Endothelial cell of umbilical vein (primary cell): ENCODE measurements at regions not wholly inside any gene's neighbourhood (a gene's known extent, or its start where the extent isn't known, plus 50 kb on each side); places are given as distances from the start of the nearest gene placed in this dataset.
"Not testable (repeated sequence)": the region's sequence is repeated elsewhere in the genome, so short reads cannot be mapped to it uniquely, and the experiment has no call there.

ENCODE experiments used
- BruUV-seq: library from RNA; stranded (reverse); fragments of 400-500 nt; replicated peaks from 2 replicates; lab custom pipeline; 2021; lab: Mats Ljungman, UMichigan
- CTCF ChIA-PET: fragments of 300-600, 350-600 bp; sonication (Branson Sonifier 250); formaldehyde crosslinking; loops from one replicate; lab custom pipeline; 2021; ENCODE audit warnings: antibody characterized with exemption, inconsistent platforms; lab: Charles Lee
- POLR2A ChIA-PET: fragments of 300-600, 350-600 bp; sonication (Branson Sonifier 250); formaldehyde crosslinking; loops from one replicate; lab custom pipeline; 2021; ENCODE audit warnings: antibody characterized with exemption, inconsistent platforms; lab: Charles Lee
- DNase-seq: peaks from one replicate; pipeline ENCODE4 v3.0.0-alpha.2; 2011; ENCODE audit warnings: low read depth, low spot score
- FAIRE-seq: peaks from 2 replicates; lab custom pipeline; 2011; peaks lifted over from hg19 to GRCh38; lab: Jason Lieb, UNC
- H2AFZ ChIP-seq: 2 replicates; pipeline ENCODE4 v1.6.0; 2012; ENCODE audit warnings: low read depth, low read length, control low read depth, inconsistent platforms
- H3K27ac ChIP-seq: 2 replicates; pipeline ENCODE4 v1.5.1; 2011; ENCODE audit warnings: low read depth, mild to moderate bottlenecking, control low read depth, low read length, moderate library complexity; ENCODE audit not compliant: insufficient read depth
- H3K27me3 ChIP-seq, 2 experiments: 2 replicates each; pipeline versions ENCODE4 v1.6.0 to v1.6.1; 2011; ENCODE audit warnings: low read length in 2 of 2, mixed read lengths in 1 of 2; ENCODE audit not compliant: control insufficient read depth in 2 of 2, insufficient read depth in 2 of 2
- H3K36me3 ChIP-seq, 2 experiments: 2 replicates in 1 of 2; 3 replicates in 1 of 2; pipeline ENCODE4 v1.5.1; 2011; ENCODE audit warnings: low read length in 2 of 2, mild to moderate bottlenecking in 1 of 2, moderate library complexity in 1 of 2; ENCODE audit not compliant: control insufficient read depth in 2 of 2, insufficient read depth in 2 of 2; ENCODE audit errors: extremely low read depth in 1 of 2
- H3K4me1 ChIP-seq: 3 replicates; pipeline ENCODE4 v1.5.1; 2011; ENCODE audit warnings: mild to moderate bottlenecking, low read length; ENCODE audit not compliant: control insufficient read depth, insufficient read depth; ENCODE audit errors: extremely low read depth
- H3K4me2 ChIP-seq: 2 replicates; pipeline ENCODE4 v1.6.1; 2011; ENCODE audit warnings: low read length, control low read depth, mixed read lengths; ENCODE audit not compliant: insufficient read depth
- H3K4me3 ChIP-seq, 3 experiments: fragments of 200-600 bp in 1 of 3; sonication (generic), shearing (Covaris generic) in 1 of 3; replicated peaks in 1 of 3; 2 replicates each; pipeline ENCODE4 v1.5.1; 2011 to 2016; ENCODE audit warnings: control low read depth in 3 of 3, low read length in 3 of 3, mild to moderate bottlenecking in 2 of 3, inconsistent platforms in 1 of 3, low read depth in 1 of 3, moderate library complexity in 1 of 3; ENCODE audit not compliant: insufficient read depth in 1 of 3
- H3K79me2 ChIP-seq: 2 replicates; pipeline ENCODE4 v1.6.0; 2012; ENCODE audit warnings: low read length, inconsistent platforms; ENCODE audit not compliant: control insufficient read depth, insufficient read depth
- H3K9ac ChIP-seq: replicated peaks from 2 replicates; pipeline ENCODE3; 2011; ENCODE audit warnings: low read length, control low read depth; ENCODE audit not compliant: insufficient read depth; ENCODE audit errors: extremely low read depth
- H3K9me1 ChIP-seq: replicated peaks from 3 replicates; pipeline ENCODE4 v1.6.0; 2011; ENCODE audit warnings: mild to moderate bottlenecking, low read length; ENCODE audit not compliant: control insufficient read depth, insufficient read depth; ENCODE audit errors: extremely low read depth
- H3K9me3 ChIP-seq: replicated peaks from 2 replicates; pipeline ENCODE4 v1.5.1; 2012; ENCODE audit warnings: low read length, inconsistent platforms; ENCODE audit not compliant: control insufficient read depth, insufficient read depth
- H4K20me1 ChIP-seq: replicated peaks from 2 replicates; pipeline ENCODE3; 2011; ENCODE audit warnings: mild to moderate bottlenecking, low read length; ENCODE audit not compliant: control insufficient read depth, insufficient read depth; ENCODE audit errors: extremely low read depth
- dilution Hi-C: fragments of 300-500 bp; cut with MboI; formaldehyde crosslinking; loops from one replicate; pipeline ENCODE4 v1.15.0; 2019; ENCODE audit warnings: low sequenced_read_pairs; ENCODE audit not compliant: extremely low pct_ligation_motif_present
- intact Hi-C: fragments of 100-400 bp; cut with micrococcal nuclease; formaldehyde crosslinking; loops from one replicate; pipeline ENCODE4 v1.10.0; 2022

- dilution Hi-C loops, intact Hi-C loops, POLR2A ChIA-PET: not testable (repeated sequence)
These were observed 83.3 kb upstream of the RBMY1E start for GRCh38 chrY:22001163-22001562.

GRCh38 chrY:21987222-21987621, 69.4 kb upstream of the RBMY1E start:
- H4K20me1 ChIP-seq, DNase-seq, H3K27me3 ChIP-seq, BruUV-seq, H3K36me3 ChIP-seq, H3K27ac ChIP-seq, intact Hi-C loops, H2AFZ ChIP-seq, H3K4me1 ChIP-seq, H3K79me2 ChIP-seq, H3K9me3 ChIP-seq, CTCF ChIA-PET, H3K9me1 ChIP-seq, H3K9ac ChIP-seq, dilution Hi-C loops, H3K4me2 ChIP-seq, FAIRE-seq, POLR2A ChIA-PET, H3K4me3 ChIP-seq: not testable (repeated sequence)

More at GRCh38 chrY:22001163-22001562, 83.3 kb upstream of the RBMY1E start:
- H3K9ac ChIP-seq, CTCF ChIA-PET, H3K27me3 ChIP-seq, DNase-seq, H3K27ac ChIP-seq, H3K9me3 ChIP-seq, H3K36me3 ChIP-seq, H3K4me1 ChIP-seq, H3K4me2 ChIP-seq, H3K79me2 ChIP-seq, FAIRE-seq, H3K4me3 ChIP-seq, BruUV-seq, H3K9me1 ChIP-seq, H4K20me1 ChIP-seq, H2AFZ ChIP-seq: not testable (repeated sequence)

GRCh38 chrY:21980937-21981336, 63.1 kb upstream of the RBMY1E start:
- FAIRE-seq, BruUV-seq, H3K27me3 ChIP-seq, H3K79me2 ChIP-seq, H2AFZ ChIP-seq, H3K9ac ChIP-seq, dilution Hi-C loops, H3K4me3 ChIP-seq, H3K9me1 ChIP-seq, H3K4me2 ChIP-seq, intact Hi-C loops, H3K9me3 ChIP-seq, POLR2A ChIA-PET, CTCF ChIA-PET, H3K27ac ChIP-seq, DNase-seq, H3K36me3 ChIP-seq, H3K4me1 ChIP-seq, H4K20me1 ChIP-seq: not testable (repeated sequence)

GRCh38 chrY:21980348-21980747, 62.5 kb upstream of the RBMY1E start:
- H3K27ac ChIP-seq, DNase-seq, H3K36me3 ChIP-seq, H3K79me2 ChIP-seq, H3K4me3 ChIP-seq, dilution Hi-C loops, H3K9ac ChIP-seq, H3K4me2 ChIP-seq, CTCF ChIA-PET, H2AFZ ChIP-seq, H3K4me1 ChIP-seq, H4K20me1 ChIP-seq, intact Hi-C loops, H3K9me3 ChIP-seq, H3K27me3 ChIP-seq, FAIRE-seq, BruUV-seq, POLR2A ChIA-PET, H3K9me1 ChIP-seq: not testable (repeated sequence)
